Neural progenitor cell (in vitro differentiated cells): ENCODE measurements at regions not wholly inside any gene's neighbourhood (a gene's known extent, or its start where the extent isn't known, plus 50 kb on each side); places are given as distances from the start of the nearest gene placed in this dataset.

ENCODE experiments used
- EZH2 ChIP-seq: fragments of 200-600 bp; sonication (generic); IDR thresholded peaks from 2 replicates; pipeline ENCODE4 v1.6.1; 2017; ENCODE audit warnings: antibody characterized with exemption, mild to moderate bottlenecking, moderate library complexity
- TF ChIP-seq, protein P1 (sequence below): fragments of 200-600 bp; sonication (generic); IDR thresholded peaks from 2 replicates; pipeline ENCODE4 v1.5.1; 2017; ENCODE audit warnings: antibody characterized with exemption, mild to moderate bottlenecking

- TF ChIP-seq, protein P1, sequence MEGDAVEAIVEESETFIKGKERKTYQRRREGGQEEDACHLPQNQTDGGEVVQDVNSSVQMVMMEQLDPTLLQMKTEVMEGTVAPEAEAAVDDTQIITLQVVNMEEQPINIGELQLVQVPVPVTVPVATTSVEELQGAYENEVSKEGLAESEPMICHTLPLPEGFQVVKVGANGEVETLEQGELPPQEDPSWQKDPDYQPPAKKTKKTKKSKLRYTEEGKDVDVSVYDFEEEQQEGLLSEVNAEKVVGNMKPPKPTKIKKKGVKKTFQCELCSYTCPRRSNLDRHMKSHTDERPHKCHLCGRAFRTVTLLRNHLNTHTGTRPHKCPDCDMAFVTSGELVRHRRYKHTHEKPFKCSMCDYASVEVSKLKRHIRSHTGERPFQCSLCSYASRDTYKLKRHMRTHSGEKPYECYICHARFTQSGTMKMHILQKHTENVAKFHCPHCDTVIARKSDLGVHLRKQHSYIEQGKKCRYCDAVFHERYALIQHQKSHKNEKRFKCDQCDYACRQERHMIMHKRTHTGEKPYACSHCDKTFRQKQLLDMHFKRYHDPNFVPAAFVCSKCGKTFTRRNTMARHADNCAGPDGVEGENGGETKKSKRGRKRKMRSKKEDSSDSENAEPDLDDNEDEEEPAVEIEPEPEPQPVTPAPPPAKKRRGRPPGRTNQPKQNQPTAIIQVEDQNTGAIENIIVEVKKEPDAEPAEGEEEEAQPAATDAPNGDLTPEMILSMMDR, result no peak
- no peak for TF ChIP-seq EZH2
Observed at GRCh38 chr18:66211749-66212148, 392.1 kb downstream of the CDH19 start.
